Breast epithelium (tissue), 3 donors: ENCODE measurements at regions not wholly inside any gene's neighbourhood (a gene's known extent, or its start where the extent isn't known, plus 50 kb on each side); places are given as distances from the start of the nearest gene placed in this dataset.

Source experiments
- POLR2A ChIP-seq: fragments of 450-650 bp; IDR thresholded peaks from one replicate; pipeline ENCODE4 v1.6.1; 2016; ENCODE audit warnings: antibody characterized with exemption, mild to moderate bottlenecking, moderate library complexity
- POLR2AphosphoS5 ChIP-seq, 3 donors: sonication (generic); formaldehyde crosslinking; IDR thresholded peaks; one replicate each; pipeline ENCODE4 v1.6.1; 2017; ENCODE audit warnings: antibody characterized with exemption in 3 of 3
- TF ChIP-seq, protein P1 (sequence below), 3 donors: fragments of 450-650 bp; IDR thresholded peaks; one replicate each; pipeline ENCODE4 v1.5.1; 2016 to 2017; ENCODE audit warnings: antibody characterized with exemption in 3 of 3, mild to moderate bottlenecking in 3 of 3, moderate library complexity in 3 of 3

DNA sequence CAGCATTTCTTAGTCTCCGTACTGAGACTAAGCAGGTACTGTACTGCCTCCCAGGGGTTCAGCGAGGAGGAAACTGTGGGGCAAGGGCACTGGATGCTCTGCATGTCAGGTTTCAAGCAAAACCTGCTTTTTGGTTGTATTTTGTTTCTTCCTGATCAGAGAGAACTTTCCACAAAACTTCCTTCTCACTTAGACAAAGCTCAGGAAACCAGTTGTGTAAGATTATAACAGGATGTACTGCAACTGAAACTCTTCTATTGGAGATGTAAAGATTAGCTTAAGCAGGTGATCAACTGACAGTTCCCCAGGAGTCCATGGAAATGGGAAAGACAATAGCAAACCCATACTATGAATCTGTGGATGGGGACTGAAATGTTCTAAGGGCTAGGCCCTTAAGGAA is 67.3 kb downstream of the PLCE1 start:
- TF ChIP-seq POLR2A, result no peak
- TF ChIP-seq, protein P1, sequence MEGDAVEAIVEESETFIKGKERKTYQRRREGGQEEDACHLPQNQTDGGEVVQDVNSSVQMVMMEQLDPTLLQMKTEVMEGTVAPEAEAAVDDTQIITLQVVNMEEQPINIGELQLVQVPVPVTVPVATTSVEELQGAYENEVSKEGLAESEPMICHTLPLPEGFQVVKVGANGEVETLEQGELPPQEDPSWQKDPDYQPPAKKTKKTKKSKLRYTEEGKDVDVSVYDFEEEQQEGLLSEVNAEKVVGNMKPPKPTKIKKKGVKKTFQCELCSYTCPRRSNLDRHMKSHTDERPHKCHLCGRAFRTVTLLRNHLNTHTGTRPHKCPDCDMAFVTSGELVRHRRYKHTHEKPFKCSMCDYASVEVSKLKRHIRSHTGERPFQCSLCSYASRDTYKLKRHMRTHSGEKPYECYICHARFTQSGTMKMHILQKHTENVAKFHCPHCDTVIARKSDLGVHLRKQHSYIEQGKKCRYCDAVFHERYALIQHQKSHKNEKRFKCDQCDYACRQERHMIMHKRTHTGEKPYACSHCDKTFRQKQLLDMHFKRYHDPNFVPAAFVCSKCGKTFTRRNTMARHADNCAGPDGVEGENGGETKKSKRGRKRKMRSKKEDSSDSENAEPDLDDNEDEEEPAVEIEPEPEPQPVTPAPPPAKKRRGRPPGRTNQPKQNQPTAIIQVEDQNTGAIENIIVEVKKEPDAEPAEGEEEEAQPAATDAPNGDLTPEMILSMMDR (IDR thresholded peaks at IDR 0.05), result no peak
- TF ChIP-seq POLR2AphosphoS5 (IDR thresholded peaks at IDR 0.05), result no peak
